BLaER1 (cell line): ENCODE measurements at regions not wholly inside any gene's neighbourhood (a gene's known extent, or its start where the extent isn't known, plus 50 kb on each side); places are given as distances from the start of the nearest gene placed in this dataset.

Experiments used
- H3K27ac ChIP-seq: shearing (Covaris generic); formaldehyde crosslinking; 2 replicates; pipeline ENCODE4 v1.8.1; 2022
- H3K27me3 ChIP-seq: shearing (Covaris generic); formaldehyde crosslinking; 2 replicates; pipeline ENCODE4 v1.8.1; 2022
- H3K36me3 ChIP-seq: shearing (Covaris generic); formaldehyde crosslinking; 2 replicates; pipeline ENCODE4 v1.8.1; 2022
- H3K4me1 ChIP-seq: shearing (Covaris generic); formaldehyde crosslinking; 2 replicates; pipeline ENCODE4 v1.8.1; 2022
- H3K4me2 ChIP-seq: shearing (Covaris generic); formaldehyde crosslinking; 2 replicates; pipeline ENCODE4 v1.8.1; 2022
- H3K4me3 ChIP-seq: shearing (Covaris generic); formaldehyde crosslinking; 2 replicates; pipeline ENCODE4 v1.8.1; 2022
- H3K9ac ChIP-seq: shearing (Covaris generic); formaldehyde crosslinking; 2 replicates; pipeline ENCODE4 v1.8.1; 2022
- H3K9me3 ChIP-seq: shearing (Covaris generic); formaldehyde crosslinking; 2 replicates; pipeline ENCODE4 v1.8.1; 2022
- H4K20me1 ChIP-seq: shearing (Covaris generic); formaldehyde crosslinking; 2 replicates; pipeline ENCODE4 v1.8.1; 2022
- Cebpa-rat ChIP-seq: shearing (Covaris generic); IDR thresholded peaks from 2 replicates; pipeline ENCODE4 v1.8.1; 2022

GRCh38 chr3:64332459-64333350 is 107.4 kb upstream of the PRICKLE2 start:
- Histone ChIP-seq H4K20me1 (no peaks in the 10 kb centered on the region), H3K36me3 (no peaks in the 10 kb centered on the region), H3K4me1 (no peaks in the 10 kb centered on the region), H3K9me3 (no peaks in the 10 kb centered on the region), H3K4me3 (no peak overlapping the region), H3K9ac (no peak overlapping the region), H3K4me2 (no peak overlapping the region), H3K27me3 (no peaks in the 10 kb centered on the region), H3K27ac (no peak overlapping the region)
- TF ChIP-seq Cebpa-rat = no peak

- Histone ChIP-seq H3K4me3 (no peak overlapping the region), H4K20me1 (no peaks in the 10 kb centered on the region), H3K4me1 (no peaks in the 10 kb centered on the region), H3K36me3 (no peaks in the 10 kb centered on the region), H3K4me2 (no peak overlapping the region), H3K27me3 (no peaks in the 10 kb centered on the region), H3K9ac (no peak overlapping the region), H3K27ac (no peak overlapping the region), H3K9me3 (no peaks in the 10 kb centered on the region)
- no peak for TF ChIP-seq Cebpa-rat
These were observed 106.3 kb upstream of the PRICKLE2 start for GRCh38 chr3:64331605-64332004.

GRCh38 chr3:64329037-64329436 is 103.8 kb upstream of the PRICKLE2 start:
- Histone ChIP-seq H3K36me3 (no peaks in the 10 kb centered on the region), H3K27me3 (no peaks in the 10 kb centered on the region), H3K27ac (no peak overlapping the region), H3K4me2 (no peak overlapping the region), H3K9ac (no peak overlapping the region), H3K4me1 (no peaks in the 10 kb centered on the region), H3K9me3 (no peaks in the 10 kb centered on the region), H3K4me3 (no peak overlapping the region), H4K20me1 (no peaks in the 10 kb centered on the region)
- TF ChIP-seq Cebpa-rat = no peak

- Histone ChIP-seq H3K27ac (no peak overlapping the region), H3K4me2 (no peak overlapping the region), H3K9ac (no peak overlapping the region), H3K36me3 (no peaks in the 10 kb centered on the region), H3K4me1 (no peaks in the 10 kb centered on the region), H4K20me1 (no peaks in the 10 kb centered on the region), H3K9me3 (no peaks in the 10 kb centered on the region), H3K4me3 (no peak overlapping the region), H3K27me3 (no peaks in the 10 kb centered on the region)
- TF ChIP-seq Cebpa-rat = no peak
These were observed 102.0 kb upstream of the PRICKLE2 start for GRCh38 chr3:64327100-64327804.

GRCh38 chr3:64321747-64322146 is 96.5 kb upstream of the PRICKLE2 start:
- TF ChIP-seq Cebpa-rat = no peak
- Histone ChIP-seq H3K9me3 (no peaks in the 10 kb centered on the region), H3K4me1 (no peaks in the 10 kb centered on the region), H3K9ac (no peak overlapping the region), H3K4me2 (no peak overlapping the region), H3K27ac (no peak overlapping the region), H3K36me3 (no peaks in the 10 kb centered on the region), H3K27me3 (no peaks in the 10 kb centered on the region), H4K20me1 (no peaks in the 10 kb centered on the region), H3K4me3 (no peak overlapping the region)

- no peaks in the 10 kb centered on the region for H3K4me1 ChIP-seq
- H3K4me2 ChIP-seq = no peak overlapping the region
- no peak overlapping the region for H3K9ac ChIP-seq
- H3K27ac ChIP-seq = no peak overlapping the region
- no peaks in the 10 kb centered on the region for H4K20me1 ChIP-seq
- H3K9me3 ChIP-seq = no peaks in the 10 kb centered on the region
- no peaks in the 10 kb centered on the region for H3K36me3 ChIP-seq
- no peak overlapping the region for H3K4me3 ChIP-seq
- H3K27me3 ChIP-seq = no peaks in the 10 kb centered on the region
- TF ChIP-seq Cebpa-rat = no peak
These were observed 94.1 kb upstream of the PRICKLE2 start for GRCh38 chr3:64319391-64319790.

GRCh38 chr3:64318668-64319271 is 93.5 kb upstream of the PRICKLE2 start:
- Histone ChIP-seq H3K4me1 (no peaks in the 10 kb centered on the region), H3K4me2 (no peak overlapping the region), H3K36me3 (no peaks in the 10 kb centered on the region), H4K20me1 (no peaks in the 10 kb centered on the region), H3K9me3 (no peaks in the 10 kb centered on the region), H3K4me3 (no peak overlapping the region), H3K9ac (no peak overlapping the region), H3K27ac (no peak overlapping the region), H3K27me3 (no peaks in the 10 kb centered on the region)
- TF ChIP-seq Cebpa-rat = no peak

GRCh38 chr3:64318001-64318400 is 92.7 kb upstream of the PRICKLE2 start:
- Histone ChIP-seq H3K9ac (no peak overlapping the region), H3K4me3 (no peak overlapping the region), H3K9me3 (no peaks in the 10 kb centered on the region), H3K36me3 (no peaks in the 10 kb centered on the region), H4K20me1 (no peaks in the 10 kb centered on the region), H3K27me3 (no peaks in the 10 kb centered on the region), H3K4me1 (no peaks in the 10 kb centered on the region), H3K27ac (no peak overlapping the region), H3K4me2 (no peak overlapping the region)
- TF ChIP-seq Cebpa-rat = no peak

GRCh38 chr3:64316971-64317370 is 91.7 kb upstream of the PRICKLE2 start:
- no peak overlapping the region for H3K27ac ChIP-seq
- no peak overlapping the region for H3K4me2 ChIP-seq
- H3K36me3 ChIP-seq = no peaks in the 10 kb centered on the region
- TF ChIP-seq Cebpa-rat = no peak
- H3K27me3 ChIP-seq = no peaks in the 10 kb centered on the region
- H4K20me1 ChIP-seq = no peaks in the 10 kb centered on the region
- H3K9me3 ChIP-seq = no peaks in the 10 kb centered on the region
- no peak overlapping the region for H3K9ac ChIP-seq
- H3K4me1 ChIP-seq = no peaks in the 10 kb centered on the region
- H3K4me3 ChIP-seq = no peak overlapping the region
